OCI-LY7 (cell line): ENCODE measurements at regions not wholly inside any gene's neighbourhood (a gene's known extent, or its start where the extent isn't known, plus 50 kb on each side); places are given as distances from the start of the nearest gene placed in this dataset.

Experiments
- CTCF ChIP-seq: fragments of 200-600 bp; sonication (generic); conservative IDR thresholded peaks from 2 replicates; pipeline ENCODE4 v1.5.1; 2014; ENCODE audit warnings: mild to moderate bottlenecking, antibody characterized with exemption, low read length, moderate library complexity, mixed read lengths
- EZH2phosphoT487 ChIP-seq: fragments of 200-600 bp; sonication (generic); IDR thresholded peaks from 2 replicates; pipeline ENCODE4 v1.6.1; 2018; ENCODE audit warnings: low read depth, borderline replicate concordance, mild to moderate bottlenecking, mixed run types, antibody characterized with exemption, low read length, moderate library complexity, mixed read lengths

GRCh38 chr18:22657619-22658018 lies 239.9 kb upstream of the CTAGE1 start:
- TF ChIP-seq CTCF (no peak), EZH2phosphoT487 (no peak)
